HUES64 (cell line): ENCODE measurements at regions not wholly inside any gene's neighbourhood (a gene's known extent, or its start where the extent isn't known, plus 50 kb on each side); places are given as distances from the start of the nearest gene placed in this dataset.

Experiments used
- H3K27ac ChIP-seq: 2 replicates; pipeline ENCODE4 v1.7.0; 2013; ENCODE audit warnings: low read depth, low read length, inconsistent platforms
- H3K27me3 ChIP-seq: 2 replicates; pipeline ENCODE4 v1.6.1; 2013; ENCODE audit warnings: mild to moderate bottlenecking, low read length; ENCODE audit not compliant: insufficient read depth
- H3K36me3 ChIP-seq: 2 replicates; pipeline ENCODE4 v1.6.1; 2013; ENCODE audit warnings: mild to moderate bottlenecking, low read length; ENCODE audit not compliant: insufficient read depth
- H3K4me1 ChIP-seq: 2 replicates; pipeline ENCODE4 v1.6.1; 2013; ENCODE audit warnings: mild to moderate bottlenecking, low read length, moderate library complexity; ENCODE audit not compliant: insufficient read depth
- H3K4me3 ChIP-seq: 2 replicates; pipeline ENCODE4 v1.5.1; 2013; ENCODE audit warnings: mild to moderate bottlenecking, low read length, moderate library complexity
- H3K9ac ChIP-seq: 2 replicates; pipeline ENCODE4 v1.6.1; 2013; ENCODE audit warnings: mild to moderate bottlenecking, low read depth, low read length
- H3K9me3 ChIP-seq: 2 replicates; pipeline ENCODE4 v1.6.1; 2013; ENCODE audit warnings: low read depth, low read length; ENCODE audit not compliant: insufficient read depth
- WGBS: fragments of 150-250, 120-280 bp; methylation state at CpG from one replicate; pipeline ENCODE4 v1.1.7; 2013; ENCODE audit warnings: missing lambda C conversion rate; 5-methylcytosine and 5-hydroxymethylcytosine counted together

- 94% methylated on average over 3 of the region's 3 CpGs for WGBS
- H3K27me3 ChIP-seq = no peaks in the 10 kb centered on the region
- H3K4me3 ChIP-seq = no peak overlapping the region
- H3K27ac ChIP-seq = no peak overlapping the region
- no peak overlapping the region for H3K9ac ChIP-seq
- H3K36me3 ChIP-seq = peaks cover 17% of the 10 kb centered on the region; the same call in 1 of the 2 replicates
- H3K9me3 ChIP-seq = peaks cover 12% of the 10 kb centered on the region
- H3K4me1 ChIP-seq = peaks cover 11% of the 10 kb centered on the region
Measured at GRCh38 chr18:55787536-55788073, 199.6 kb upstream of the TCF4 start.

DNA sequence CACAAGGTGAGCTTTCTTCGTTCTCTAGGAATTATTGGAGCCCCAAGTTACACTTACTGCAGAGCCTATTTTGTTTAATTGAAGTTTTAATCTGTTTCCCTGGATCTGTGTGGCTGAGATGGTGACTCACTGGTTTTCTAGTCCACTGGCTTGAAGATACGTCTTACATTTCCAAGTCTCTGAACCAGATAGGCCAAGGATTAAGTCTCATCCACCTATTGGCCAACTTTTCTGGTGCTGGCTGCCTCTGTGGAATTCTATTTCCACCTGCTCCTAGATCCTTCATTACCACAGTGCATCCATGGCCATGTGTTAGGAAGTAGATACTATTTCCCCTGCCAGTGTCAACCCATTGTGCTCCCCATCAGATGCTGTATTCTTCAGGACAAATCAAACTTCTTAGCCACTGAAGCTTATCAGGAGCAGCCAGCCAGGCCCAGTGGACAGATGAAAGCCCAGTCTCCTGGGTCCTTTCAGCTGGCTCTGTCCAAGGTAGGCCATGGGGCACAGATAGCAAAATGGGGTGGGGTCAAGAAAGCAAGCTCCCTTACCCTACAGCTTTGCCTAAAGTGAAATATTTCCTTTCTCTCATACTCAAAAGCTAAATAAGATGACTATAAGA lies 198.8 kb upstream of the TCF4 start:
- H3K4me3 ChIP-seq = no peak overlapping the region
- H3K27me3 ChIP-seq = no peaks in the 10 kb centered on the region
- no peak overlapping the region for H3K27ac ChIP-seq
- H3K9me3 ChIP-seq = peaks cover 12% of the 10 kb centered on the region
- WGBS = 92% methylated on average over 2 of the region's 2 CpGs
- peaks cover 17% of the 10 kb centered on the region; the same call in 1 of the 2 replicates for H3K36me3 ChIP-seq
- peaks cover 15% of the 10 kb centered on the region for H3K4me1 ChIP-seq
- no peak overlapping the region for H3K9ac ChIP-seq

DNA sequence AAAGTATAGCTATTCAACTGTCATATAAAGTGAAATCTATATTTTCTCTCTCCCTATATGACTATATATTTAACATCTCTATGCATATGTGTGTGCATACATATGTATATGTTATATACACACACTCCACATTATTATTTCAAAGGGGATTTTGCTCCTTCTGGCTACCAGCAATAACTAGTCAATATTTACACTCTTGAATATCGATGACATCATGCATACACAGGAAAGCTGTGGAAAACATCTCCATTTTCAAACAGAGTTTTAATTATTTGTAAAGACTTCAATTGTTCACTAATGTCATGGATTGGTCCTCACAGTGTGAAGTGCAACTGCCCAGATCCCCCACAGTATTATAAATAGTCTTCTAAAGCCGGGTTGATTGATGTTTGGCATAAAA lies 195.9 kb upstream of the TCF4 start:
- peaks cover 6% of the 10 kb centered on the region for H3K9me3 ChIP-seq
- no peak overlapping the region for H3K27ac ChIP-seq
- H3K36me3 ChIP-seq = peaks cover 7% of the 10 kb centered on the region; the same call in 1 of the 2 replicates
- no peak overlapping the region for H3K9ac ChIP-seq
- WGBS = 95% methylated on average over 2 of the region's 2 CpGs
- H3K4me1 ChIP-seq = peaks cover 30% of the 10 kb centered on the region
- peaks cover 15% of the 10 kb centered on the region for H3K27me3 ChIP-seq
- no peak overlapping the region for H3K4me3 ChIP-seq

DNA sequence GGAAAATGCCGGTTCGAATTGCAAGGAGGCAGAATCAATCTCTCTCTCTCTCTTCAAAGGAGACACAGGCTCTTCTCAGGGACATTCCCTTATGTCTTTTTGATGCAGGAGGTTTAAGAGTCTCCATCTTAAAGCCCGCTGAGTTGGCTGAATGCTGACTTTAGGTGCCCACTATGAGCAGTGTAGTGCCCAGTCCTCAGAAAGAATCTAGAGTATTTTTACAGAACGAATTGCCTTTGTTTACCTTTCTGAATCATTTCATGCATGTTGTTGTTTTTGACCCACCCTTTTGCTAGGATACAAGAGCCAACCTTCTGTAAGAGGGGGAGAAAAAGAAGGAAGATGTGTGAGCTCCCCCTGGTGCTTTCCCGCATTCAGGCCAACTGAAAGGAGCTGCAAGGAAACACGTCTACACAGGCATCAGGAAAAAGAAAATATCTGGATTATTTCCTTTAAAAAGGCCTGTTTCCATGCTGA lies 193.5 kb upstream of the TCF4 start:
- Histone ChIP-seq H3K4me3 (peak overlapping the region; percentile 14), H3K4me1 (peaks cover 39% of the 10 kb centered on the region), H3K27ac (peak overlapping the region; percentile 65; the same call in 1 of the 2 replicates), H3K36me3 (no peaks in the 10 kb centered on the region), H3K9ac (no peak overlapping the region), H3K27me3 (peaks cover 15% of the 10 kb centered on the region), H3K9me3 (no peaks in the 10 kb centered on the region)
- WGBS = 8% methylated on average over 6 of the region's 6 CpGs

- peak overlapping the region; percentile 59 for H3K4me3 ChIP-seq
Measured at GRCh38 chr18:55780586-55781071, 192.6 kb upstream of the TCF4 start.

DNA sequence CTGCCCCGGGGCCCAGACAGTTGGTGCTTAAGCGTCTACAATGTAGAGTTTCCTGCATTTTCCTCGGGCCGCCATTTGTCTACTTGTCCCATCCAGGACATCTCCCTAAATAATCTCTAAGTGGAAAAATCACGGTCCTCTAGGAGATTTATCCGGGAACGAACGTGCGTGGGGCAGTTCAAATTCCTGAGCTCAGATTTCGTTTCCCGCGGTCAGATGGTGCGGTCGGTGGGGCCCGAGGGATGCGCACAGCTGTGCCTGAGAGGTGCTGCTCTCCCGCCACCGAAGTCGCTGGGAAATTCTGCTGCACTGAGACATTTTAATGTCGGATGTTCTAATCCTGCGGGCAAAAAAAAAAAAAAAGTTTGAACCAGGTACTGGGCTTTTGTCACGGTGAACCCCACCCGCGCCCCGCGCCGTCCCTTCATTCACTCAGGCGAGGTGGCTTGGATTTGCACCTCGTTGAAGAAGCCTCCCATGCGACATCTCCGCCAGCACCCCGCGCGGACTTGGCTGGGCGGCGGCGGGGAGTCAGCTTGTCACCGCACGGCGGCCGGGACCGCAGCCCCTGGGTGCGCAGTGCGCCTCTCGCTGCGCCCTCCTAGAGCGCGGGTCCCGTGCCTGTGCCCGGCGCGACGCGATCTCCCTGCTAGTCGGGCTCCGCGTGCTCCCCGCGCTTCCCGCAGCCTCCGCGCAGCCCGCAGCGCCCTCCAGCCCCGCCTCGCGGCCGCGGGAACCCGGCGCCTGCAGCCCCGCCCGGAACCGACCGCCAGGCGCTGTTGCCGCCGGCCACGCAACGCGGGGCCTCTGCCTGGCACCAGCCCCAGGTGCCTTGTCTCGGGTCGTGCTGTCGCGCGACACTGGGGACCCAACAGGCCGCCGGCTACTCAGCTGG lies 191.9 kb upstream of the TCF4 start:
- under 1% methylated on average over 88 of the region's 88 CpGs for WGBS
- no peaks in the 10 kb centered on the region for H3K36me3 ChIP-seq
- peaks cover 39% of the 10 kb centered on the region for H3K4me1 ChIP-seq
- H3K27me3 ChIP-seq = peaks cover 15% of the 10 kb centered on the region
- no peak overlapping the region for H3K27ac ChIP-seq
- H3K9me3 ChIP-seq = no peaks in the 10 kb centered on the region
- H3K9ac ChIP-seq = peak overlapping the region; percentile 67
- H3K4me3 ChIP-seq = peak overlapping the region; percentile 59

More at GRCh38 chr18:55780586-55781071, 192.6 kb upstream of the TCF4 start:
- H3K27ac ChIP-seq = no peak overlapping the region
- no peaks in the 10 kb centered on the region for H3K9me3 ChIP-seq
- peak overlapping the region; percentile 67 for H3K9ac ChIP-seq
- H3K27me3 ChIP-seq = peaks cover 15% of the 10 kb centered on the region
- 27% methylated on average over 9 of the region's 9 CpGs for WGBS
- H3K36me3 ChIP-seq = no peaks in the 10 kb centered on the region
- H3K4me1 ChIP-seq = peaks cover 39% of the 10 kb centered on the region

- Histone ChIP-seq H3K4me3 (peak overlapping the region; percentile 59), H3K9ac (peak overlapping the region; percentile 67), H3K36me3 (no peaks in the 10 kb centered on the region), H3K27me3 (peaks cover 15% of the 10 kb centered on the region), H3K9me3 (no peaks in the 10 kb centered on the region), H3K4me1 (peaks cover 33% of the 10 kb centered on the region), H3K27ac (no peak overlapping the region)
- WGBS = under 1% methylated on average over 17 of the region's 17 CpGs
Measured at GRCh38 chr18:55778788-55779690, 191.0 kb upstream of the TCF4 start.

- no peak overlapping the region for H3K4me3 ChIP-seq
- H3K9me3 ChIP-seq = no peaks in the 10 kb centered on the region
- H3K27me3 ChIP-seq = peaks cover 15% of the 10 kb centered on the region
- 83% methylated on average over 5 of the region's 5 CpGs for WGBS
- H3K4me1 ChIP-seq = peaks cover 28% of the 10 kb centered on the region
- H3K27ac ChIP-seq = no peak overlapping the region
- no peaks in the 10 kb centered on the region for H3K36me3 ChIP-seq
- H3K9ac ChIP-seq = no peak overlapping the region
Measured at GRCh38 chr18:55777666-55778304, 189.8 kb upstream of the TCF4 start.

DNA sequence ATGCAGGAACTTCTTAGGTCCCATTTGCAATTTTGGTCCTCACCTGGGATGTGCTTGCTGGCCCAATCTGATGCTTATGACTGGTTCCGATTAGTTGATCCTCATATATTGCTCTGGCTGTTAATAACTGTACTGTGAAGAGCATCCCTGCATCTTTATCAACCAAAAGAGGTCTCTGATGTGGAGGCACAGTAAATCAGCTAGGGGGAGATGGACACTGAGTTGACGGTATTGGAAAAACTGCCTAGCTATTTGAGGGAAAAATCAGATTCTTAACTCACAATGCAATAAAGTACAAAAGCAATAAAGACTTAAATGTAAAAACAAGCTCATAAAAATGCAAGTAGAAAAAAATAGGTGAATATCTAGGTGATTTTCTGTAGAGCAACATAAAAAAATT lies 188.0 kb upstream of the TCF4 start:
- Histone ChIP-seq H3K9me3 (no peaks in the 10 kb centered on the region), H3K9ac (no peak overlapping the region), H3K27ac (no peak overlapping the region), H3K4me3 (no peak overlapping the region), H3K4me1 (peaks cover 17% of the 10 kb centered on the region), H3K27me3 (peaks cover 15% of the 10 kb centered on the region), H3K36me3 (no peaks in the 10 kb centered on the region)
- whole genome bisulfite sequencing = 93% methylated on average over 1 of the region's 2 CpGs

- H3K9ac ChIP-seq = no peak overlapping the region
- H3K4me1 ChIP-seq = peaks cover 12% of the 10 kb centered on the region
- no peak overlapping the region for H3K27ac ChIP-seq
- peaks cover 3% of the 10 kb centered on the region; the same call in 1 of the 2 replicates for H3K27me3 ChIP-seq
- H3K9me3 ChIP-seq = no peaks in the 10 kb centered on the region
- H3K36me3 ChIP-seq = no peaks in the 10 kb centered on the region
- 93% methylated on average over 5 of the region's 5 CpGs for whole genome bisulfite sequencing
- H3K4me3 ChIP-seq = no peak overlapping the region
Measured at GRCh38 chr18:55774505-55774904, 186.5 kb upstream of the TCF4 start.
